ENCODE measurements at regions not wholly inside any gene's neighbourhood (a gene's known extent, or its start where the extent isn't known, plus 50 kb on each side); places are given as distances from the start of the nearest gene placed in this dataset.

DNA sequence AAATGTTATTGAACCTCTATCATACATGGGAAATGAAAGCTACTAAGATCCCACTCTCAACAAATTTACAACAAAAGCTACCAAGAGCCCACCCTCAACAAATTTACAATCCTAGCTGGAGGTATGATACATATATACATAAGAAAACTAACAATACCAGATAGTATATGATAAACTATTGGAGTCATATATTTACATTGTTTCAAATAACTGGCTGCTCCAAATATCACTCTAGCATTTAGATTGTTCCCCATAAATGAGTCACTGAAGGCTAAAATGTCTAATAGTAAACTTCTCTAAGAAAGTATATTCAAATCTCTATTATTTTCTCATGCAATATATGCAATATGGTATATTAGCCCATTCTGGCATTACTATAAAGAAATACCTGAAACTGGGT is 151.1 kb downstream of the TMEM161B start:
- TF ChIP-seq POLR2A (IDR thresholded peaks at IDR 0.05), result no peak
- no peak for TF ChIP-seq POLR2AphosphoS5 (IDR thresholded peaks at IDR 0.05)

Measured in breast epithelium (tissue), 3 donors.